Muscle layer of duodenum (tissue), 2 donors: ENCODE measurements at regions not wholly inside any gene's neighbourhood (a gene's known extent, or its start where the extent isn't known, plus 50 kb on each side); places are given as distances from the start of the nearest gene placed in this dataset.

ENCODE experiments used
- H3K27ac ChIP-seq: one replicate; pipeline ENCODE4 v1.7.0; 2013; ENCODE audit warnings: mild to moderate bottlenecking, low read length
- H3K27me3 ChIP-seq: one replicate; pipeline ENCODE4 v1.7.0; 2013; ENCODE audit warnings: low read depth, mild to moderate bottlenecking, control low read depth, low read length
- H3K36me3 ChIP-seq, 2 donors: one replicate each; pipeline ENCODE4 v1.7.0; 2013; ENCODE audit warnings: low read length in 2 of 2, control low read depth in 1 of 2, mild to moderate bottlenecking in 1 of 2; ENCODE audit not compliant: insufficient read depth in 2 of 2, control insufficient read depth in 1 of 2
- H3K4me1 ChIP-seq, 2 donors: one replicate each; pipeline ENCODE4 v1.7.0; 2013; ENCODE audit warnings: low read length in 2 of 2, mild to moderate bottlenecking in 2 of 2, control low read depth in 1 of 2, moderate library complexity in 1 of 2; ENCODE audit not compliant: insufficient read depth in 2 of 2, control insufficient read depth in 1 of 2
- H3K4me3 ChIP-seq, 2 donors: one replicate each; pipeline ENCODE4 v1.7.0; 2013; ENCODE audit warnings: low read length in 2 of 2, low read depth in 1 of 2, mild to moderate bottlenecking in 1 of 2
- H3K9me3 ChIP-seq, 2 donors: one replicate each; pipeline ENCODE4 v1.7.0; 2013; ENCODE audit warnings: low read length in 2 of 2, control low read depth in 1 of 2, mild to moderate bottlenecking in 1 of 2; ENCODE audit not compliant: control insufficient read depth in 1 of 2
- donor health status: healthy.

GRCh38 chr2:192584976-192585375 lies 390.2 kb upstream of the TMEFF2 start:
- no peaks in the 10 kb centered on the region for H3K36me3 ChIP-seq
- H3K27me3 ChIP-seq, result no peaks in the 10 kb centered on the region
- no peaks in the 10 kb centered on the region for H3K9me3 ChIP-seq
- H3K27ac ChIP-seq, result no peak overlapping the region
- H3K4me1 ChIP-seq, result no peaks in the 10 kb centered on the region
- H3K4me3 ChIP-seq, result no peak overlapping the region

- H3K9me3 ChIP-seq, result no peaks in the 10 kb centered on the region
- H3K27ac ChIP-seq, result no peak overlapping the region
- no peaks in the 10 kb centered on the region for H3K27me3 ChIP-seq
- no peaks in the 10 kb centered on the region for H3K4me1 ChIP-seq
- no peak overlapping the region for H3K4me3 ChIP-seq
- H3K36me3 ChIP-seq, result no peaks in the 10 kb centered on the region
These were observed 385.4 kb upstream of the TMEFF2 start for GRCh38 chr2:192579965-192580700.

DNA sequence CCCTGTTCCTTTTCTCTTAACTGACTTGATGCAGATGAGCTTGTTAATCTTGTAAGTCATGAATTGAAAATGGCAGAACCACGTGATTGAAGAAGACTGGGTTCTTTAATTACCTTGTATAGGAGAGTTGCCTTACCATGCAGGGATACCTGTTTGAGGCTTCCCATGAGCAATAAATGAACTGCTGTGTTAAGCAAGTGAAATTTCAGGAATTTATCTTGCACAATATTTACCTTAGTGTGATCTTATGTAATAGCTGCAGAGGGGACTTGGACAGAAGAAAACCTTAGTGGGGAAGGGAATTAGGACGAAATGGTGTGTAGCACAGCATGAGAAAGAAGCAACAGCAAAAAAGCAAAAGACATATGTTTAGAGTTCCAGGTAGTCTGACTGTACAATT lies 384.0 kb upstream of the TMEFF2 start:
- H3K27ac ChIP-seq, result no peak overlapping the region
- no peak overlapping the region for H3K4me3 ChIP-seq
- H3K27me3 ChIP-seq, result no peaks in the 10 kb centered on the region
- H3K9me3 ChIP-seq, result no peaks in the 10 kb centered on the region
- H3K4me1 ChIP-seq, result no peaks in the 10 kb centered on the region
- no peaks in the 10 kb centered on the region for H3K36me3 ChIP-seq

GRCh38 chr2:192577706-192578105 lies 383.0 kb upstream of the TMEFF2 start:
- Histone ChIP-seq H3K4me1 (no peaks in the 10 kb centered on the region), H3K4me3 (no peak overlapping the region), H3K36me3 (no peaks in the 10 kb centered on the region), H3K27ac (no peak overlapping the region), H3K9me3 (no peaks in the 10 kb centered on the region), H3K27me3 (no peaks in the 10 kb centered on the region)

- H3K27ac ChIP-seq, result no peak overlapping the region
- H3K36me3 ChIP-seq, result no peaks in the 10 kb centered on the region
- no peaks in the 10 kb centered on the region for H3K4me1 ChIP-seq
- no peaks in the 10 kb centered on the region for H3K9me3 ChIP-seq
- H3K4me3 ChIP-seq, result no peak overlapping the region
- H3K27me3 ChIP-seq, result no peaks in the 10 kb centered on the region
These were observed 379.8 kb upstream of the TMEFF2 start for GRCh38 chr2:192574552-192574951.

GRCh38 chr2:192571636-192572035 lies 376.9 kb upstream of the TMEFF2 start:
- no peaks in the 10 kb centered on the region for H3K4me1 ChIP-seq
- H3K36me3 ChIP-seq, result no peaks in the 10 kb centered on the region
- no peaks in the 10 kb centered on the region for H3K9me3 ChIP-seq
- no peaks in the 10 kb centered on the region for H3K27me3 ChIP-seq
- no peak overlapping the region for H3K4me3 ChIP-seq
- no peak overlapping the region for H3K27ac ChIP-seq

GRCh38 chr2:192570788-192571187 lies 376.1 kb upstream of the TMEFF2 start:
- H3K4me3 ChIP-seq, result no peak overlapping the region

DNA sequence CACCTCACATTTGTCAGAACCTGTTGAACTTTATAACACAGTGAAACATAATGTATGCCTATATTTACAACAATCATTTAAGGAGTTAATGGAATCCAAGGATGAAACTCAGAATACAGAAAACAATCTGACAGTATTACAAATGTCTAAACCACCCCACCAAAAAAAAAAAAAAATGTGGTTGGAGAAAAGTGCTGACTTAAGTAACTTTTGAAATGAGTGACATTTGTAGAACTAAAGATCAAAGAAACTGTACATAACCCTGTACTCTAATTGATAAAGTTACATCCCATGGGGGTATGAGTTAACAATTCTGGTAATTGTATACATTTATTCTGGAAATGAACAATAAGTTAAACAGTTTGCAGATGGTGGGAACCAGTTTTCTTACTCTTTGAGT lies 372.1 kb upstream of the TMEFF2 start:
- H3K4me1 ChIP-seq, result no peaks in the 10 kb centered on the region
- H3K4me3 ChIP-seq, result no peak overlapping the region
- H3K36me3 ChIP-seq, result no peaks in the 10 kb centered on the region
- H3K9me3 ChIP-seq, result no peaks in the 10 kb centered on the region
- no peak overlapping the region for H3K27ac ChIP-seq
- no peaks in the 10 kb centered on the region for H3K27me3 ChIP-seq

More at GRCh38 chr2:192570788-192571187, 376.1 kb upstream of the TMEFF2 start:
- Histone ChIP-seq H3K4me1 (no peaks in the 10 kb centered on the region), H3K9me3 (no peaks in the 10 kb centered on the region), H3K27me3 (no peaks in the 10 kb centered on the region), H3K36me3 (no peaks in the 10 kb centered on the region), H3K27ac (no peak overlapping the region)

DNA sequence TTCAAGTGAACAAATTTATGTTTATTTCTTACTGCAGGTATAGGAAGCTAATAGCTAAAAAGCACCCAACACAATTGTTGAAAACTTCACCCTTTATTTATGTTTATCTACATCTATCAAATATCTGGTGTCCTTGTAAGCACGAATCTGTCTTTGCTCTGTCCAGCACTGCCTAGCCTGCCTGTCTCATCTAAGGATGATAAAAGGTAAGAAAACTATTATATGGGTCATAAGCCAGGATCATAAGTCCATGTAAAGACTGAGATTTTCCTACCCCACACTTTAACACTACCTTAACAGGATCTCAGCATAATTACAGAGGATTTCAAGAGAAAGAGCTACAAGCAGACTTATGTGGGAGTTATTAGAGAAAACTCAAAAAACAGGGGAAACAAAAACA lies 365.6 kb upstream of the TMEFF2 start:
- Histone ChIP-seq H3K4me1 (no peaks in the 10 kb centered on the region), H3K27me3 (no peaks in the 10 kb centered on the region), H3K36me3 (no peaks in the 10 kb centered on the region), H3K4me3 (no peak overlapping the region), H3K9me3 (no peaks in the 10 kb centered on the region), H3K27ac (no peak overlapping the region)

GRCh38 chr2:192559587-192559986 lies 364.9 kb upstream of the TMEFF2 start:
- no peaks in the 10 kb centered on the region for H3K36me3 ChIP-seq
- H3K9me3 ChIP-seq, result no peaks in the 10 kb centered on the region
- H3K4me3 ChIP-seq, result no peak overlapping the region
- no peak overlapping the region for H3K27ac ChIP-seq
- no peaks in the 10 kb centered on the region for H3K27me3 ChIP-seq
- H3K4me1 ChIP-seq, result no peaks in the 10 kb centered on the region

DNA sequence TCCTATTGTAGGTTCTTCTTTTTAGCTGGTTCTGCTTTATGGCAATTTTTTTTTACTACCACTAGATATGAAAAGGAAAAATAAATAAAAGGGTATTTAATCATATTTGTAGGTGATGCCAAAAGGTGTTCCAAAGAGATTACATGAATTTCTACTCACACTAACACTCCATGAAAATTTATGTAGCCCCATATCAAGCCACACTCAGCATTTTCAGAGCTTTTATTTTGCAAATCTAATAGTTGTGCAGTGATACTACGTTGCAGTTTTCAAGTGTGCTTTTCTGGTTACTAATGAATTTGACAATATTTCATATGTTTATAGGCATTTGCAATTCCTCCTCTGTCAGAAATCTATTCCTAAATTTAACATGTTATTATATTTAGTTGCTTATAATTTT lies 363.9 kb upstream of the TMEFF2 start:
- Histone ChIP-seq H3K9me3 (no peaks in the 10 kb centered on the region), H3K4me3 (no peak overlapping the region), H3K4me1 (no peaks in the 10 kb centered on the region), H3K36me3 (no peaks in the 10 kb centered on the region), H3K27me3 (no peaks in the 10 kb centered on the region), H3K27ac (no peak overlapping the region)

GRCh38 chr2:192555740-192556139 lies 361.0 kb upstream of the TMEFF2 start:
- Histone ChIP-seq H3K27ac (no peak overlapping the region), H3K4me3 (no peak overlapping the region), H3K36me3 (no peaks in the 10 kb centered on the region), H3K27me3 (no peaks in the 10 kb centered on the region), H3K9me3 (no peaks in the 10 kb centered on the region), H3K4me1 (no peaks in the 10 kb centered on the region)
